GM21447 (cell line): ENCODE measurements at regions not wholly inside any gene's neighbourhood (a gene's known extent, or its start where the extent isn't known, plus 50 kb on each side); places are given as distances from the start of the nearest gene placed in this dataset.
"Not testable (repeated sequence)": the region's sequence is repeated elsewhere in the genome, so short reads cannot be mapped to it uniquely, and the experiment has no call there.

Experiments
- ATAC-seq: cut with Tn5 transposase; IDR thresholded peaks from one replicate; pipeline ENCODE4 v1.9.1; 2021; ENCODE audit not compliant: unreplicated experiment

DNA sequence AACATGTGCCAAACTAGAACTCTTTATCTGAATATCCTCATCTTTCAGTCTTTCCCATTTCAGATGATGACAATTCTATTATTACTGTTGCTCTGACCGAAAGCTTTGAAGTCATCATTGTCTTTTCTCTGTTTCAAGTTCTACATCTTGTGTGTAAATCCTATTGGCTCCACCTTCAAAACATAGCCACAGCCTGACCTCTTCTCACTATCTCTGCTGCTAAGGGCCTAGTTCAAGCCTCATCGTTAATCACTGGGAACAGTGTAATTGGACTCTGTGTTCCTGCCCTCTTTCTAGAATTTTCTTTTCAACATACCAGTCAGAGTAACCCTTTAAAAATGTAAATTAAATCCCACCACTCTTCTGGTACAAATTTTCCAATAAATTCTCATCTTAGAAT is 105.1 kb downstream of the OXSM start:
- ATAC-seq = no peak

DNA sequence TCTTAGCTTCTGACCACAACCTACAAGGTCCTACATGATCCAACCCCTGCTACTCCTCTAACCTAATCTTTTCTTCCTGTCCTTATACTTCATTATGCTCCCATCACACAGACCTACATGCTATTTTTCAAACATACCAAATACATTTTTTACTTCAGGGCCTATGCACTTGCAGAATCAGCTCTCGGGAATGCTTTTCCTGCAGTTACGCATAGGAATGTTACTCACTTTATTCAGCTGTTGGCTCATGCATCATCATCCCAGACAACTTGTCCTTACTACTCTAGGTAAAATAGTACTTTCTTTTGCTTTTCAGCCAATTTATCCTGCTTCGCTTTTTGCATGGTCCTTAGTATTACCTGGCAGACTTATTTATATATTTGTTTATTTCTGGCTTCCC is 105.6 kb downstream of the OXSM start:
- no peak for ATAC-seq

DNA sequence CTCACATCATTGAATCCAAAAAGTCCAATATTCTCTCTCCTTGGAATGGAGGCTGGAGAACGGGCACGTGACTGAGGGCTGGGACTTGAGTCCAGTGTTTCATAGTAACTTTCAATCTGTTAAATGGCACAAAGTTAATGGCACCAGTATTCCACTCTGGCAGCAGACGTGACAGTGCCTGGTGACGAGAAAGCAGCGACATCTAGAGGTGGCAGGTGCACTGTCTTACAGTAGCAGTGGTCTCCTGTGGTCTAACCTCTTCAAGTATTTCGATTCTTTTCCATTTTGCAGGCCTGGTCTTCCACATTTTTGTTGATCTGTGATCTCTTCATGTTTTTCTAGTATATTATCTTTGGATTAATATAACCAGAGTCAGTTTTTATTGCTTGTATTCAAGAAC is 107.1 kb downstream of the OXSM start:
- ATAC-seq = no peak

DNA sequence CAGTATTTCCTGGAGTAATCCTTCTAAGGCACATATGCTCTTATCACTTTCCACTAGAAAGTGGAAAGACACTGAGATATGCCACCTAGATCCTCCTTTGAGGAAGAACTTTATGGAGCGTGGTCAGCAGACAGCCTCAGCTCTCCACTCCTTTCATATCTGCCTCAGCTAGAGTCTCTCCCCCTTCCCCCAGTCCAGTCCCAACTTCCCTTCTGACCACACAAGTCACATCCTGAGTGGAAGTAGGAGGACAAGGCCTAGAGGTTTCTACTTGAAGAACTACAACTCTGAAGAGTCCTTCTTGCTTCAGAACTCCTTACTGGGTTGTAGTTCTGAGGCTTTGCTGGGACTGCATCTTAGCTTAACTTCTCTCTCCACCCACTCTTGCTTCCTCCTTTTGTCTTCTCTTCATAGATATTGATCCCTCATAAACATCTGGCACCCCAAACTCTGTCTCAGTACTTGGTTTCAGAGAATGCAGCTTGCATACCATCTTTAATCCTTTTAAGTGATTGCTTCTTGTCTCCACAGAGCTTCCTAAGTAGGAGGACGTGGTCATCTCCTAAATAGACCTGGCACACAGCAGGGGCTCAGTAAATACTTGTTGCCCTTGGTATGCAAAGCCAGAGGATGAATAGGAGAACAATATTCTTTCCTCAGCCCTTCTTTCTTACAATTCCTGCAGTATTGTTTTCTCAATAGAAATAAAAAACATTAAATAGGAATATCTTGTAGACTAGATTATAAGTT is 109.6 kb downstream of the OXSM start:
- ATAC-seq = no peak

DNA sequence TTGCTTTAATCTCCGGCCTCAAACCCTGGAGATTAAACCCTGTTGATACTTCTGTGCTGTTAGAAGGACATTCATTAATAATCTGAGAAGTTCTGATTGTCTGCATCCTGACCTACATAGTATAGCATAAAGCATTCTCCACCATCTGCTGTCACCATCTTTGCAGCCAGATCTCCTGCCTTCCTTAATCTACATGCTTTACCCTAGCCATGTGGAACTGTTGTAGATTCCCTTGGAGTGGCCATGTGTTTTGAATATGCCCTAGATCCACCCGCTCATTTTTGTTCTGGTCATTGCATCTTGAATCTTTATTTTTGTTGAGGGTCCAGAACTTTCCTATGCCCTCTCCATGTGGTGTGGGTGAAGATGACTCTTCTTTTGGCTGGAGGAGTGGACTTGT is 110.3 kb downstream of the OXSM start:
- no peak for ATAC-seq

DNA sequence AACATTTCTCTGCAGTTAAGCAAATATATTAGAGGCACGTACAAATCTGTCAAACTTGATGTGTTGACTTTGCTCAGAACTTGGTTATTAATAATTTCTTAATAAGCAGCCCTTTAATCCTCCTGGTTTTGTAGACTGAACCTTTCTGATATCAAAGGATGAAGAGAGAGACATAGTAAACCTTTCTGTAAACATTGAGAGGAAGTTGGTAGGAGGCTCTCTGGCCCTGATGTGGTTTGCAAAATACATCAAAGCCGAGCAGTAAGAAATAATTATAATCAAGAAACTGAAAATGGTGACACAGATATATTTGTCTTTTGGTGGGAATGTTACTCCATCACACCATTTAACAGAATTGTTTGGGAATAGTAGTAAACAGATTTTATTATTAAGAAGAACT is 111.9 kb downstream of the OXSM start:
- ATAC-seq = no peak

DNA sequence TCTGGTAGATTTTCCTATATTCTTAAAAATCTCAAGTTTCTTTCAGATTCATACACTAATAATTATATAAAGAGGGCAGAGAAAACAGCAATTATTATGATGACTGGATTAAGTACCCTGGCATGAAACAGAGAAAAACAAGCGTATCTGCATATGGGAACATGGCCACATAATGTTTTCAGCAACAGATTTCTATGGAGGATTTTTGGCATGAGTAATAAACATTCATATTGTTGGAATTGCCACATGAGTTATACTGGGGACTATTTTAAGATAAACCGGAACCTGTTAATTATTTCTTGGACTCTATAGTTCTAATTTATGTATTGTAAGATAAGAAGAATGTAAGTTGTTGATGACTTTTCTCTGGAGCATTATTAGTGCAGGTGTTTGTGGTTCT is 112.7 kb downstream of the OXSM start:
- no peak for ATAC-seq

DNA sequence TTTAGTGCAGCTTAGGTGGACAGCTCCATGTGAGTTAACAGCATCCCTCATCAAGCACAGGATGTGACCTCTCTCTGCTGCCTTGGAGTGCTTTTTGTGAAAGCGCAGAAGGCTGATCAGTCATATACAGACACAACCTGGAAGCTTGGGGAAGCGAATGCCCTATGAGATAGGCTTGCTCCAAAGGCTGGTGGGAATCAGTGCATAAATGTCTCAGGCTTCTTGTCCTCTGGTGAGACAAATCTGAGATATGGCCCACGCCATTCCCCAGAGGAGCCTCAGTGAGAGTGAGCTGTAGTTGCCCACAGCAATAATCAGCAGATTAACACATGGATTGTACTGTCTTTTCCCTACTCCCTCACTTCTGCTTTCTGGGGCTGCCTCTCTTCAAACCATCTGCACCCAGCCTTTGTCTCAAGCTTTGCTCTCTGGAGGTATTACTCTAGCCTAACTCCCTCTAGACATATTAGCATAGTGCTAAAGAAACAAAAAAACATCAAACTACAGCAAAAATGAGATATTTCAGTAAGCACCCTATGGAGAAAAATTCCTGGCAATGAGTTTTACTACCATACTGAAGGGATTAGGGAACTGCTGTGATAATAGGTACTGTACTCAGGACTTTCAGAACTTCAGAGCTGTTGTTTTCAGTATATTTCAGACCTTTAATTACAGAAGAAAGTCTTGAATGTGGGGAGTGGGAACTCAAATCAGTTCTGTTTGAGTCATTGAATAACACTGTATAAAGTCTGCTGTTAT is 113.7 kb downstream of the OXSM start:
- ATAC-seq = no peak

DNA sequence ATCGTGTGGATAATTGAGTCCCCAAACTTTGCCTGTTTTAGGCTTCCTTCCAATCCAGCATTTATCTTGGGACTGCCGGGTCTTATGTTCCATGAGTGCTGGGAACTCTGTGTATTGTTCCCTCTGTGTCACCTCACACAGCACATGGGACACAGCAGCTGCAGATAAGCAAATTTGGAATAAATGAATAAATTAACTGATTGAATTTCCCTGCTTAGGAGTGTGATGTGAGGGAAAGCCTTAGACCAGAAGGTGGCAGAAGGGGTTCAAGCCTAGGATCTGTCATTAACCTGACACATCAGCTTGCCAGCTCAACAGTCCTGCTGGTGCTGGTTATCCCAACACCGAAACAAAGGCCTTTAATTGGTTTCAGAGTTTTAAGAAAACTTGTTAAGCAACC is 114.3 kb downstream of the OXSM start:
- no peak for ATAC-seq

DNA sequence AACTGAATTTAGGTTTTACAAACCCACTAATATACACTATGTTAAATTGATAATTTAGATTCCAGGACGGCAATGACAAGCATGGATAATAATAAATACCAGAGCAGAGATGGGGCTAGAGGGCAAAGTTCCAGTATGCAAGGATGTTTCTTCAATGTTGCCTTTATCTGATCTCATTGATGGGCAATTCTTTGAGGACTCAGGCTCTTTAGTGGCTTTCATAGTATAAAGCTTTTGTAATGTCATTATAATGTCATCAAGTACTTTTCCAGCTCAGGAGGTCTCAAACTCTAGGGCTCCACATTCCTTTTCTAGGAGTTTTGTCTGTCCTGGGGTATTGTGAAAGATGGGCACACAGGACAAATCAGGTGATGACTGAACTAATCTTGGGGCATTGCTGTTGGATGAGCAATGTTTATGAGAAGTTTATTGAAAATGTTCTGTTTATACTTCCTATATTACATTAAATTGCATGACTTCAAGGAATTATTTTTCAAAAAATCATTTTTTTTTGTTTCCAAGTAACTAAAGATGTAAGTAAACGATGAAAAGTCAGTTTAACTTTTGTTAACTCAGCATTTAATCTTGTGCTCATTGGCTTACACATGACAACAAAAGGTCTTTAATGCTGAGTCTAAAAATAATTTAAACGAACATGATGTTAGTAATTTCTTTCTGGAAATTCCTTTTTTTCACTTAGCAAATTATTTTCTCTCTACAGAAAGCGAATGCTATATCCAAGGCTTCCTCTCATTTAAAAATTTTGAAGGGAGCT is 116.4 kb downstream of the OXSM start:
- no peak for ATAC-seq

DNA sequence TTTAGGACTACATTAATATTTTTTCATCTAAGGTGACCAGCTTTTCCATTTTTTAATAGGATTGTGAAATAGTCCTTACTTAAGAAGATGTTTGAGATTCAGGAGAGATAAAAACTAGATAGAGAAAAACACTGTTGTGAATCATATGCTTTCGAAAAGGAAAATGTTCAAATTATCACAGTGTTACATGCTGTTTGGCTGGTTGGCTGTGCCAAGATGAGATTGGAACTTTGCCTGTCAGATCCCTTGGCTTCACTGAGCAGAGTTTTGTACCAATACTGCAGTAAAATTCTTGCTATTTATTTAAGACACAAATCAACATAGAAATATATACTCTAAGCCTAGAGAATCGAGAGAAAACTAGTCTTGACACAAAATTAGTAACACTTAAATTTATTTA is 117.2 kb downstream of the OXSM start:
- no peak for ATAC-seq

DNA sequence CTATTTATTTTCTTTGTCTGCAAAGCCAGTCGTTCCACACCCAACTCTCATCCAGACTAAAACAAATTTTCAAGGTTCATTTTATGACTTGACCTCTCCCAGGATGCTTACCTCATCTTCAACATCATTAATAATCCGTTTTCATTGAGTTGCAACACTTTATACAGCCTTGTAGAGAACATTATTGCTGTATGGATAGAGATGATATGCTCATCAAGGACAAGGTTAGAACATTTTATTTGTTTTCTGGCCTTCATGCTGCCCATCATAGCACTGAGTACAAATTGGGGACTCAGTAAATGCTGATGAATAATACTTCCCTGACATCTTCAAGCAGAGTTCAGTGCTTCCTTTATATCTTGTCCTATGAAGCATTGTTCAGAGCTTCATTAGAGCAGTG is 120.2 kb downstream of the OXSM start:
- no peak for ATAC-seq

DNA sequence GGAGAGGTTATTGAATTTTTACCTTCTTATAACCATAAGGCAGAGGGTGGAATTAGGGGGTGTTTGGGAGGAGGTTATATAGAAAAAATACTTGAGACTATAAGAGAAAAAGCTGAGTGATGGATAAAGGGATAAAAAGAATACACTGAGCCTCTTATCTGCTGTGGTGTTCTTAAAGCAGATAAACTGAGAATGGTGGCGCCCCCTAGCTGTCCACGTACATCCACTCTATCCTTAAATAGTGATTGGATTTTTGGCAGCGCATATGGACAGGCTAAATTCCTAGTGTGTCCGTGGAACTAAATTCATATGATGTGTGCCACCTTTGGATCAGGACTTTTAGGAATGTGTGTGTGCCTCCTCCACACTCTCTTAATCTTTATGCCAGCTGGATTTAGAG is 121.1 kb downstream of the OXSM start:
- no peak for ATAC-seq

DNA sequence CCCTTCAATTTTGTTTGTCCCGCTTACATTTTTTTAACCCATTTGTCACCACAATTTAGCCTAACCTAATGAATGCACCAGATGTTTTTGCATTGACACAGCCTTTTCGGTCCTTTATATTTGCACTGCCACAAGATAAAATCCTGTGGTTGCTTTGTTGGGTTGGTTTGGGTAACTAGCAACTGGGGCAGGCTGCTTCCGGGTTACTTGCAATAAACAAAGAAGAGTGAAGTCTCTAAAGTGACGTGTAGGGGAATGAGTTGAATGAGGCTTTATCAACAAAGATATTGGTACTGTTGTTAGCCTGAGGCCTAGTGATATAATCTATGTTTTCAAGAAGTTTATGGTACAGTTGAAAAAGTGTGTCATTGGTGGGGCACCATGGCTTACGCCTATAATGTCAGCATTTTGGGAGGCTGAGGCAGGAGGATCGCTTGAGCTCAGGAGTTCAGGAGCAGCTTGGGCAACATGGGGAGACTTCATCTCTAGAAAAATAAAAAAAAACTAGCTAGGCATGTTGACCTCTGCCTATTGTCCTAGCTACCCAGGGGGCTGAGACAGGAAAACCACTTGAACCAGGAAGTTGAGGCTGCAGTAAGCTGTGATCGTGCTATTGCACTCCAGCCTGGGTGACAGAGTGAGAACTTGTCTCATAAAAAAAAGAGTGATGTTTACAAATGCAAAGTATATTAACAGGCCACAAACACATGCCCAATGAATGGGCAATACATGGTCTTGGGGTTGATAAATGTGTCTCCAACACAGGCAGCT is 121.8 kb downstream of the OXSM start:
- no peak for ATAC-seq

DNA sequence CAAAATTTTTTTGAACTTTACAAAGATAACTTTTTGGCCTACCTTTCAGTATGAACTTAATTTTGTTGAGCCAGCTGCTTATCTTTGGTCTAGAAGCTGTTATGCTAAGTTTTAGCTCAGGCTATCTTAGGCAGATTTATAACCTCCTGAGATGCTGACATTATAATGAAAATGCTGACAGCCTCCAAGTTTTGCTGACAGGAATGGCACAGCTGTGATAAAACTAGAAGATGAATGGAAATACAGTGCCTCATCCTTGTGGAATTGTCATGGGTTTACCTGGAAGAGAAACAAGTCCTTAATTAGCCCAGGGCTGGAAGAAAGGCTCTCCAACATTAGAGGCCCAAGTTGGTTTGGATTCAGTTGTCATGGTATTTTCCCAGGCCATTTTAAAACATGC is 123.3 kb downstream of the OXSM start:
- ATAC-seq = no peak

DNA sequence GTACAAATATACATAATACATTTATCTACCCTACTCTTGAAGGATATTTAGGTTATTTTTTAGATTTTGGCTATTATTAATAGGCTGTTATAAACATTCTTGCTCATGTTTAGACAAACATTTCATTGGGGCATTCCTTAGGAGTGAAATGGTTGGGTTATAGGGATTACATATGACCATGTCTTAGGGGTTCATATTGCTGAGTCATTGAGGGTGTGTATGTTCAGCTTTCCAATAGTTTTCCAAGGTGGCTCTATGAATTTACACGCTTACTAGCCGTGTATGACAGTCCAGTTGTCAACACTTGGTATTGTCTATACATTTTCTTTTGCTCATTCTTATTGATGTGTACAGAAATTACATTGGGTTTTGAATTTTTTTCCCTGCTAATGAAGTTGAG is 125.8 kb downstream of the OXSM start:
- no peak for ATAC-seq

DNA sequence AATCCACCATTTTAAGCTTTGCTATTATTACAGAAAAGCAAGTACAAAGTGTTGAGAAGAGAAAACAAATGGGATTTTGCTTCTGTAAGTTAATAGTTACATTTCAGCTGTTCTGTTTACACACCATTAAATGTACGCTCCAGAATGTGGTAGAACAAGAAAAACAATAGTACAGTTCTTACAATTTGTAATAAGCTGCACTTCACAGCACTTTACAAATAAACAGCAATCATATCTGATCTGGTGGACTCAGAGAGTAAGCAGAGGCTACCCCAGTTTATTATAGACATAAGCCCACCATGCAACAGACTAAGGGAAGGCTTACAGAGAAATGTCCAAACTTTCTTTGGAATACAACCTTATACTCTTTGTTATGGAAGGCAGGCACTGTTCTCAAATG is 126.4 kb downstream of the OXSM start:
- no peak for ATAC-seq

DNA sequence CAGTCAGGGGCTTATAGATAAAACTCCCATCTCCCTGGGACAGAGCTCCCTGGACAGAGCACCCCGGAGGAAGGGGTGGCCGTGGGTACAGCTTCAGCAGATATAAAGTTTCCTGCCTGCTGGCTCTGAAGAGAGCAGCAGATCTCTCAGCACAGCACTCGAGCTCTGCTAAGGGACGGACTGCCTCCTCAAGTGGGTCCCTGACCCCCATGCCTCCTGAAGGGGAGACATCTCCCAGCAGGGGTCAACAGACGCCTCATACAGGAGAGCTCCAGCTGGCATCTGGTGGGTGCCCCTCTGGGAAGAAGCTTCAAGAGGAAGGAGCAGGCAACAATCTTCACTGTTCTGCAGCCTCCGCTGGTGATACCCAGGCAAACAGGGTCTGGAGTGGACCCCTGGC is 142.1 kb downstream of the OXSM start:
- ATAC-seq = not testable (repeated sequence)

DNA sequence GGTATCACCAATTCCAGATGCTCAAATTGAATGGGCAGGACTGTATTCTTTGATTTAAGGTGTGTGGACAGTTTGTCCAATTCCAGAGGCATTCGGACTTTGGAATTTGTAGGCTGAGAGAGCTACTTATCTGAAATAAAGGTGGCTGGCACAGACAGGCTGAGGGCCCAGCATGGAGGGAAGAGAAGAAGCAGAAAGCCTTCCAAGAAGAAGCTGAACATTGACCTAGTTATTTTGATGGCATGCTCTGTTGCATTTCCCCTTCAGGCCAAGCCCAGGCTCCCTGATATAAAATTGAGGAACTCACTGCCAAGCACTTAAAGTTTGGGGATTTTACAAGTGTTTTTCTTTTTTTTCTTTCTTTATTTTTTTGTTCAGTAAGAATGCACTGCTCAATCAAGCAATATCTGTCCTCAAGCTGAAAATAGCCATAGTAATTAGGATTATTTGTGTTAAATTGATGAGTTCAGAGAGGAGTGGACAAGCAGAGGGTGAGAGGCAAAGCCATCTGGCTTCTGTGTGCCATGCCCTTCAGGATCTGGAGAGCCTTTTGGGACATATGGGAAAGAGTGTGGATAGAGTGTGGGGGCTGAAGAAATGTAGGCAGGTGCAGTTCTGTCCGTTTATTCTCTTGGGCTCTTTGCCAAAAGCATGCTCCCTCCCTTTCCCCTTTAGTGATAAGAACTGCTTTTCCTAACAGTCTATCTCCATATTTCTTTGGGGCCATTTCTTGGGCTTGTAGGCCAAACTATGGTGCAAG is 148.9 kb downstream of the OXSM start:
- no peak for ATAC-seq

DNA sequence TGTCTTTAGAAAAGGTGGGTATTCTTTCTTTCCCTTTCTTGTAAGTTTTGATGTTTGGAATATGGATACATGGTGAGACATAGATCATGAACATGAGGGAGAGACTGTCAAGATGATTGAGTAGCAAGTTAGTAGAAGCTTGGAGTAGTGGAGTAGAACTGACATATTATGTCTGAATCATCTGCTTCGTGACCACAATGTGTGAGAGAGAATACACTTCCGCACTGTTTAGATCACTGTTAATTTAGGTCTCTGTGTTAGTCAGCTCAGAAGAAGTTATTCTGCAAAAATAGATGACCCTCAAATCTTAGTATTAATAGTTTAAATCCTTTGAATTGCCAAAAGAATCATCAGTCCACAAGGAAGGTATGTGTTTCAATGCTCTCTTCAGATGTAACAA is 151.0 kb downstream of the OXSM start:
- no peak for ATAC-seq

DNA sequence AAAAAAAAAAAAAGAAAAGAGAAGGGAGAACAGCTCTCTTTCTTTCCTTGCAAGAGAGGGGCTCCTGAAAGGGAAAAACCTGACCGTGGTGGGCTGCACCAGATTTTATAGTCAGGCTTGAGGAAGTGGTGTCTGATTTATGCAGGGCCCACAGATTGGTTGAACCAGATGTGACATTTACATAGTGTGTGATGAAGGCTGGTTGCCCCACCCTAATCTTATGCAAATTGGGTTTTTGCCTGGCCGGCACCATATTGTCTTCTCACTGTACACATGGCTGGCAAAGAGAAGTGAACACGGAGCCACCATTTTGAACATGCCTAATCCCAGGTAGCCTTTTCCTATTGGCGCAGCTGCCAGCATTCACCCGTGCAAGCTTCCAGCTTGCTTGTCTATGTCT is 154.4 kb downstream of the OXSM start:
- no peak for ATAC-seq
